Natural killer cell treated with Interleukin-12 subunit alpha and Interleukin-12 subunit beta and Interleukin-15 and Interleukin-18, amount 100 ng/mL, for 72 hours (primary cell): ENCODE measurements at regions not wholly inside any gene's neighbourhood (a gene's known extent, or its start where the extent isn't known, plus 50 kb on each side); places are given as distances from the start of the nearest gene placed in this dataset.
A peak's percentile ranks its signal among the peaks of the same experiment; 100 is the strongest.

Experiments used
- ATAC-seq, 2 donors: fragments of 150-1000 bp; cut with Tn5 transposase in 1 of 2; sonication (Bioruptor Pico), chemical (Tn5 transposase) in 1 of 2; 2 replicates each; pipeline ENCODE4 v1.10.0; 2021
- DNase-seq: peaks from one replicate; pipeline ENCODE4 v3.0.0; 2022; ENCODE audit warnings: low spot score
- H3K27ac Mint-ChIP-seq, 2 donors: 1 replicate in 1 of 2; 2 replicates in 1 of 2; pipeline ENCODE4 v1.8.0; 2022; ENCODE audit warnings: mixed read lengths in 2 of 2, mild to moderate bottlenecking in 1 of 2, moderate library complexity in 1 of 2
- H3K27me3 Mint-ChIP-seq, 2 donors: 1 replicate in 1 of 2; 2 replicates in 1 of 2; pipeline ENCODE4 v1.8.0; 2022; ENCODE audit warnings: mixed read lengths in 2 of 2
- H3K36me3 Mint-ChIP-seq: one replicate; pipeline ENCODE4 v1.8.0; 2022; ENCODE audit warnings: mixed read lengths
- H3K4me1 Mint-ChIP-seq, 2 donors: 1 replicate in 1 of 2; 2 replicates in 1 of 2; pipeline ENCODE4 v1.8.0; 2022; ENCODE audit warnings: low read depth in 2 of 2, mixed read lengths in 2 of 2, mild to moderate bottlenecking in 1 of 2
- H3K4me3 Mint-ChIP-seq: one replicate; pipeline ENCODE4 v1.8.0; 2022; ENCODE audit warnings: mixed read lengths
- H3K9me3 Mint-ChIP-seq: 2 replicates; pipeline ENCODE4 v1.8.0; 2022; ENCODE audit warnings: mixed read lengths

DNA sequence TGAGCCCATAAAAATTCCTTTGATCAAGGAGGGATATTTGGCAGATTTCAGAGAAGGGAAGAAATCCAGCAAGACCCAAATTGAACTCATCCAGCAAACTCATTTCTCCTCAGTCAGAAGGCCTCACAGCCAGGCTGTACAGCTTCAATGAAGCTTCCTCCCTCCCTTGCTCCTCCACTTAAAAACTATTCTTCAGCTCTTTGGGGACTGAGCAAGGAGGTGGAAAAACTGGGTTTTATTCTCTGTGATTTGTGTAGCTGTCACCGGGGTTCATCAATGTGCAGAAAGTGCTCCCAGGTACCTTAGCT is 158.7 kb upstream of the ZNF184 start:
- H3K36me3 Mint-ChIP-seq: peaks cover 5% of the 10 kb centered on the region
- no peaks in the 10 kb centered on the region for H3K9me3 Mint-ChIP-seq
- ATAC-seq (no peak), DNase-seq (no peak)
- peaks cover 37 to 70% of the 10 kb centered on the region in 2 donors for H3K27me3 Mint-ChIP-seq
- peaks cover 0 to 3% of the 10 kb centered on the region in 2 donors for H3K4me1 Mint-ChIP-seq
- no peak overlapping the region for H3K4me3 Mint-ChIP-seq
- peak overlapping the region in 1 of 2 donors; percentile 46 for H3K27ac Mint-ChIP-seq

DNA sequence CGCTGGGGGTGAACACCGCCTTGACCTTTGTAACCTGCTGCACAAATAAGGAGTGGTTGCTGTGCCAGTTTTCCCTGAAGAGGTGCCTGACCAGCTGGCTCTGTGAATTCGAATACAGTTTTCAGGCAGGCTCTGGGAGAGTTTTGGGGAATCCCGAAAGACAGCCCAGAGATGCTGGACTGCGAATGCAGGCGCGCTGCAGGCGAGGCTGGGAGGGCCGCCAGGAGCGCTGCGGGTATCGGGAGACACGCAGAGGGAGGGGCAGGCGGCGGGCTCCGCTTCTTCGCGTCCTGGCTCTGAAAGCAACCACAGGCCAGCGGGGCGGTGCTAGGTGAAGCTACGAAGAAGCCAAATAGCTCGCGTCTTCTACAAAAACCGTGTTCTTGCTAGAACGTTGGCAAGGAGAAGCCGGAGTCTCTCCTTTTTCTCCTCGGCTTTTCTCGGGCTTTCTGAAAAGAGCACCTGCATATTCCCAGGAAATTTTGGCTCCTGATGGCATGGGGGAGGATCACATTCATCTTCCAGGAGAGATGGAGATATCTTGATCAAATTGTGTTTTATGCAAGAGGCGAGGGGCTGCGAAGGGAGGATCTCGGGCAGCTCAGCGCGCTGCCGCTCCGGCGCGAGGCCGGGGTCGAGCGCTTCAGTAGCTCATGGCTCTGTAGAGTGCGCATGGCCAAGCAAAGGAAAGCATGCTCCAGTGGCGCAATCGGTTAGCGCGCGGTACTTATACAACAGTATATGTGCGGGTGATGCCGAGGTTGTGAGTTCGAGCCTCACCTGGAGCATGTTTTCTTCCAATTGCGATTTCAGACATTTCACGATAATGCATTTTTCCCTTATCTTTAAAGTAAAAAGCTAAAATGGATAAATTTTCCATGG is 158.1 kb upstream of the ZNF184 start:
- peaks cover 34 to 64% of the 10 kb centered on the region in 2 donors for H3K27me3 Mint-ChIP-seq
- H3K27ac Mint-ChIP-seq: peak overlapping the region in 1 of 2 donors; percentile 46
- H3K4me3 Mint-ChIP-seq: peak overlapping the region; percentile 73

DNA sequence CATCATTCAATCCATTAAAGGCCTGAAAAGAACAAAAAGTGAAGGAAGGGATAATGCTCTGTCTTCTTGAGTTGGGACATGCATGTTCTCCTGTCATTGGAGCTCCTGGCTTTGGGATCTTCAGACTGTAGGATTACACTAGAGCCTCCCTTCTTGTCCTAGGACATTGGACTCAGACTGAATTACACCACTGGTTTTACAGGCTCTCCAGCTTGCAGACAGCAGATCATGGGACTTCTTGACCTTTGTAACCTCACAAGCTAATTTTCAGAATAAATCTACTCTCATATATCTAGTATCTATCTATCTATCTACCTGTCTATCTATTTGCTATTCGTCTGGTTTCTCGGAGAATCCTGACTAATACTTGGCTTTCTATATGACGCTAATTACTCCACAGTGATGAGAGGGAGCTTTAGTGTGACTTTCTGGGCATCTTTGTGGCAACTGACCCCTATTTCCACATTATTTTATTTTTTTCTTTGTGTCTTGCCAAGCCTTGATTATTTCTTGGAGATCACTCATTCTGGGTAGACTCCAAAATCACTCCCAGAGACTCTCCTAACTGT is 151.9 kb upstream of the ZNF184 start:
- Mint-ChIP-seq H3K9me3 (no peaks in the 10 kb centered on the region), H3K4me3 (no peak overlapping the region), H3K4me1 (no peaks in the 10 kb centered on the region), H3K36me3 (no peaks in the 10 kb centered on the region), H3K27me3 (peaks cover 38 to 56% of the 10 kb centered on the region in 2 donors), H3K27ac (no peak overlapping the region)
- no peak for DNase-seq
- no peak for ATAC-seq

More for the DNA sequence above, 158.1 kb upstream of the ZNF184 start:
- Mint-ChIP-seq H3K9me3 (no peaks in the 10 kb centered on the region), H3K4me1 (peaks cover 0 to 3% of the 10 kb centered on the region in 2 donors), H3K36me3 (peaks cover 5% of the 10 kb centered on the region)
- DNase-seq: no peak
- peak; percentile 62 to 82 for ATAC-seq

DNA sequence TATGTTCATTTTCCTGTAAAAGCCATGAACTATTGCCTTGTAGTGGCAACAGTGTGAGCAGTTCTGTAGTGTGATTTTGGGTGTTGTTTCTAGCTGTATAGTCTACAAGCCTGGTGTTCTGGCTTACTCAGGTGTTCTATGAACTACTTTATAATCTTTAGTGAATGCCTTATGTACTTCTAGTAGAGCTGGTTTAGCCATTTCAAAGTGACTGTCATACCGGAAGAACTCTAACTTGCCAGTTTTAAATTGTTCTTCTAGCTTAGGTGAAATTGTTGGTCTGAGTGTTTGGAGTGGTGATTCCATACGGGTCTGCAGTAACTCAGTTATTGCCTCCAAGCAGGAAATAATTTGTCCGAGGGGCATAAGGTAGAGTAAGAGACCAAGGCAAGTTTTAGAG is 150.2 kb upstream of the ZNF184 start:
- DNase-seq (no peak), ATAC-seq (no peak)
- Mint-ChIP-seq H3K27ac (no peak overlapping the region), H3K27me3 (peaks cover 36 to 59% of the 10 kb centered on the region in 2 donors), H3K4me1 (peaks cover 1 to 2% of the 10 kb centered on the region in 2 donors), H3K36me3 (no peaks in the 10 kb centered on the region), H3K4me3 (no peak overlapping the region), H3K9me3 (no peaks in the 10 kb centered on the region)

DNA sequence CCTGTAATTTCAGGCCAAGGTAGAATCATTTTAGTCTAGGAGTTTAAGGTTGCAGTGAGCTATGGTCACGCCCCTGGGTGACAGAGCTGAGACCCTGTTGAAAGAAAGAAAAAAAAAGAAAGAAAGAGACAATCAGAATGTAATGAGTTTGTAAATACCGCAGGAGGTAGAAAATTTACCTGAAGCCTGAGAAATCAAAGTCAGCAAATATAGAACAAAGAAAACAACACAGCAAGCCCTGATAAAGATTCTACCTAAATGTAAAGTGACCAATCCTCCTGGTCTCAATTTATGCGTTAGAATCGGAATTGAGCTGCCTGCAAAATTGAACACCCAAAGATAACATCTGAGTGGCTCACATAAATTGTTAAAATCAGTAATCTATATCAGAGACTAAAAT is 146.5 kb upstream of the ZNF184 start:
- DNase-seq: no peak
- ATAC-seq: no peak
- Mint-ChIP-seq H3K9me3 (no peaks in the 10 kb centered on the region), H3K27ac (no peak overlapping the region), H3K27me3 (peaks cover 42 to 64% of the 10 kb centered on the region in 2 donors), H3K4me3 (no peak overlapping the region), H3K4me1 (peaks cover 11 to 16% of the 10 kb centered on the region in 2 donors), H3K36me3 (no peaks in the 10 kb centered on the region)

DNA sequence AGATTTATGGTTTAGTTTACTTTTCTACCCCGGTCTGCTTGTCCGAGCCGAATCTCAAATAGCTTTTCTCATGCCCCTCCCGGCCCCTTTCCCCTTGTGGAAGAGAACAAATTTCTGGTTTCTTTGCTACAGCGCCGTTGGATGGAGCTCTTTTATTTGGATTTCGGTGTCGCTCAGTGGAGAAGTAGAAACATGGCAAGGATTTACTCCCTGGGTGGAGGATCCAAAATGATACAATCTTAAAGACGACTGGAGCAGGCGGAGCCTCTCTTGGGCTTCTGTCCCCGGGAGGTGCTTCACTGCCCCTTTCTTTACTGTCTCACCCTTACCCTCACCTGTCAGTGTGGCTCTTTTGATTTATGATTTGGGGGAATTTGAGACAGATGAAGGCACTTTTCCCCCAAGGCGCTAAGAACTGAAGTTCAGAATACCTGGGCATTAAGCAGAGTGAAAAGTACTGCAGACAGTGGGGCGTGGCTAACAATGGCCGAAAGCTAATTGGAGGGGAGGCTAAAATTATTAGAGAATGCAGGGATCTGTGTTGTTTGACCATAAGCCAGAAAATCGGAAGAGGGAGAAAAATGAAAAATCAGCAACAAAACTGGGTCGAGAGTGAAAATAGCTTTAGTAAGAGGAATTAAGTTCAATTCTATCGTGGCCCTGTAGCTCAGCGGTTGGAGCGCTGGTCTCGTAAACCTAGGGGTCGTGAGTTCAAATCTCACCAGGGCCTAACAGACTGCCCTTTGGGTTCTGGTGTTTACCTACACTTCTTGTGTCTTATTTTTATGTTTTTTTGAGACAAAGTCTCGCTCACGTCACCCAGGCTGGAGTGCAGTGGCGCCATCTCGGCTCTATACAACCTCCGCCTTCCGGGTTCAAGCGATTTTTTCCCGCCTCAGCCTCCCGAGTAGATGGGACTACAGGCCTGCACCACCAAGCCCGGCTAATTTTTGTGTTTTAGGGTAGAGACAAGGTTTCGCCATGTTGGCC is 145.1 kb upstream of the ZNF184 start:
- H3K4me3 Mint-ChIP-seq: peak overlapping the region; percentile 40
- no peak for DNase-seq
- H3K27ac Mint-ChIP-seq: peak overlapping the region in 1 of 2 donors; percentile 52
- H3K36me3 Mint-ChIP-seq: no peaks in the 10 kb centered on the region
- peaks cover 11 to 16% of the 10 kb centered on the region in 2 donors for H3K4me1 Mint-ChIP-seq
- peaks cover 38 to 62% of the 10 kb centered on the region in 2 donors for H3K27me3 Mint-ChIP-seq
- H3K9me3 Mint-ChIP-seq: no peaks in the 10 kb centered on the region
- peak in 1 of 2 donors; percentile 49 for ATAC-seq

DNA sequence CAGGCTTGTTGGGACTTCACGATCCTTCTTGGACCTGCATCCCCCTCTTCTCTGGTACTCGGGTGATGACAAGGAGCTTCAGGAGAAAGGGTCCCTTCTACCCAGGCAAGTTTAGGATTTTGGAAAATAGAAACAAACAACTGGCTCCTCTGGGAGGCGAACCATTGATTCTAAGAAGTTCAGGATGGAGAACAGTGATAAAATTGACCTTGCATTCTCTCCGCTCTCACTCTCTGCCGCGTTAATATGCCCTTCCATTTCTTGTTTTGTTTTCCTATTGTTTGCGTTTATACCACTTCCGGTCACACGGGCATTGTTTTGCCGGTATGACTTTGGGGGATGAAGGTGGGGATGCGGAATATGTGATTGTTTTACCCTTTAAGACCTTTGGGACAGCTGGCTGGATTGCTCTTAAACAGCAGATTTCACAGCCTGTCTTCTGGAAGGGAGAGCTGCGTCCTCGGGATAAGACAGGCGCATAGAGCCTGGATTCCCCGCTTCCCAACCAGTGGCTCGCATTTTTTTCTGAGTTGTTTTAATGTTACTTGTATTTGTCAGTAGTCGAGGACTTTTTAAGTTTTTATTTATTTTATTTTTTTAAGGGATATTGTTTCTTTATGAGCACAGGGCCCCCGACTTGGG is 144.3 kb upstream of the ZNF184 start:
- H3K27ac Mint-ChIP-seq: no peak overlapping the region
- DNase-seq: no peak
- ATAC-seq: no peak
- H3K27me3 Mint-ChIP-seq: peaks cover 39 to 55% of the 10 kb centered on the region in 2 donors
- H3K4me3 Mint-ChIP-seq: peak overlapping the region; percentile 40
- no peaks in the 10 kb centered on the region for H3K36me3 Mint-ChIP-seq
- H3K9me3 Mint-ChIP-seq: no peaks in the 10 kb centered on the region
- H3K4me1 Mint-ChIP-seq: peaks cover 11 to 16% of the 10 kb centered on the region in 2 donors

DNA sequence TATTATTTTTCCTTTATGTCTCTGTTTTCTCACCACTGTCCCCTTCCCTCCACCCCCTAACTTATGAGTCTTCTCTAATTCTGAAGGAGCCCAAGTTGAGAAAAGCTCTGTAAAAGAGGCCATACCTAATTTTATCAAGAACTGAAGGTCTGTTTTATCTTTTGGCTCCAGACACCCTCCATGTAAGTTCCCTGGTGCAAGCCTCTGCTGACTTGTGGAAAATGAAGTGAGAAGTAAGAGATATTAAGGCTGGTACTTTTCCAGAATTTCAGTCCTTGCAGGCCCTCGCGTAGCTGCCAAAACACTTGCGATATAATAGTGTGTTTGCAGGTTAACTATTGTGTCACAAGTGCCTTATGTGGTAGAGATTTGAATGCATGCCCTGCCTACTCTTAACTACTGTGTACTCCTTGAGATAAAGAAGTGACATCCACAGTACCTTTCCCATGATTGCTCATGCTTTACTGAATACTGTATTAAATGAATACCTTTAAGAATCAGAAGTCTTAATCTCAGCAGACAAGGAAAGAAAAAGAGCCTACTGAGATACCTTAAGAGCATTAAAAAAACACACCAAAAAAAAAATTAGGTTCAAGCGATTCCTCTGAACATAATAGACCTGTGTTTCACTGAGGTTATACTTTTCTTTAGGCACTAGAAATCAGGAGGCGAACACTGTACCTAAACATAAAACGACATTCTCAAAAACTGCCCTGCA is 143.6 kb upstream of the ZNF184 start:
- no peak for DNase-seq
- no peak overlapping the region for H3K4me3 Mint-ChIP-seq
- peaks cover 34 to 48% of the 10 kb centered on the region in 2 donors for H3K27me3 Mint-ChIP-seq

DNA sequence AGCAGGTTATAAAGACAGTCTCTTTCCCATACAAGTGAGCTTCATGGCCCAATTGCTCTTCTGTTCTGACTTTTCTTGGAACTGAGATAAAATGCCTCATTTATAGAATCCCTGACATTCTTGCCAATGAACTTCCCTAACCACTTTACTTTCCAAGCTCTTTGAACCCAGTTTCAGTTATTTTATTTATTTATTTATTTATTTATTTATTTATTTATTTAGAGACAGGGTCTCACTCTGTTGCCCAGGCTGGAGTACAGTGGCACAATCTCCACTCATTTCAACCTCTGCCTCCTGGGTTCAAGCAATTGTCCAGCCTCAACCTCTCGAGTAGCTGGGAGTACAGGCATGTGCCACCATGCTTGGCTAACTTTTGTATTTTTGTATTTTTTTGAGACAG is 138.5 kb upstream of the ZNF184 start:
- ATAC-seq (no peak), DNase-seq (no peak)
- H3K4me3 Mint-ChIP-seq: no peak overlapping the region
- H3K4me1 Mint-ChIP-seq: no peaks in the 10 kb centered on the region
- H3K36me3 Mint-ChIP-seq: no peaks in the 10 kb centered on the region
- H3K9me3 Mint-ChIP-seq: no peaks in the 10 kb centered on the region
- peaks cover 15 to 34% of the 10 kb centered on the region in 2 donors for H3K27me3 Mint-ChIP-seq
- H3K27ac Mint-ChIP-seq: no peak overlapping the region

More for the DNA sequence above, 143.6 kb upstream of the ZNF184 start:
- H3K27ac Mint-ChIP-seq: no peak overlapping the region
- H3K36me3 Mint-ChIP-seq: no peaks in the 10 kb centered on the region
- H3K4me1 Mint-ChIP-seq: peaks cover 11 to 16% of the 10 kb centered on the region in 2 donors
- ATAC-seq: no peak
- H3K9me3 Mint-ChIP-seq: no peaks in the 10 kb centered on the region

DNA sequence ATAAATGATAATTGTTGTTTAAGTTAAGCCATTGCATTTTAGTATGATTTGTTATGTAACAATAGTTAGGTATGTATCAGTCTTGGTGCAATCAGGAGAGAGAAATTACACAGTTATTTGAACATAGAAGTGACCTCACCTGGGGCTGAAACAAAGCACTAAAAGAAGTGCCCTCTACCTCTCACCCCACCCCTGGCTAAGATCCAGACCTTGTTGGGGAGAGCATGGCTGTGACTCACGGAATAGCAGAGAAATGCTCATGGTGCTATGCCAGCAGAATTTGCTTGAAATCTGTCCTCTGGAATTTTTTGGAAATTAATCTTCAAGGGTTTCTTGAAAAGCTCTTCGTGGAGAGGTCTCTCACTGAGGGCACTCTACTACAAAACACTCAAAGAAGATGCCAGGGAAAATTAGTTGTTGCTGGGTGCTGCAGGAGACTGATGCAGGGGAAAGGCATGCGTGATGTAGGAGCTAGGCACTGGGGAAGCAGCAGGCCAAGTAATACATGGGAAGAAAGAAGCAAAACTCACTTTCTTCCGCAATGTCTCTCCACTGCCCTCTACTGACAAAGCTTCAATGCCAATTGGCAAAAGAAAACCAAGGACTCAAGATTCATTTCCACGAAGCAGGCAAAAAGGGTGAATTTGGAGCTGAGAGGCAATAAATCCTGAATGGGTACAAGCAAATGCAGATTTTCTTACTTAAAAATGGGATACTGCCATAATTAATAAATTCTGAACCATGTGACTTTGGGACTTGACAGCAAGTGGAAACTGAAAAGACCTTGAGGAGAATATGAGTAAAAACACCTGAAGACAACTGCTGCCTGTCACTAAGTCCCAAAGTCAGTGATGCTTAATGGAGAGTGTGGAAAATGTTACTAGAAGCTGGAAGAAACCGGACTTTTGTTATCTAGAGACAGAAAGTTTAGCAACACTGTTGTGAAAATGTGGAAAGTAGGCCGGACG is 136.3 kb upstream of the ZNF184 start:
- no peak overlapping the region for H3K4me3 Mint-ChIP-seq
- ATAC-seq (no peak), DNase-seq (no peak)

DNA sequence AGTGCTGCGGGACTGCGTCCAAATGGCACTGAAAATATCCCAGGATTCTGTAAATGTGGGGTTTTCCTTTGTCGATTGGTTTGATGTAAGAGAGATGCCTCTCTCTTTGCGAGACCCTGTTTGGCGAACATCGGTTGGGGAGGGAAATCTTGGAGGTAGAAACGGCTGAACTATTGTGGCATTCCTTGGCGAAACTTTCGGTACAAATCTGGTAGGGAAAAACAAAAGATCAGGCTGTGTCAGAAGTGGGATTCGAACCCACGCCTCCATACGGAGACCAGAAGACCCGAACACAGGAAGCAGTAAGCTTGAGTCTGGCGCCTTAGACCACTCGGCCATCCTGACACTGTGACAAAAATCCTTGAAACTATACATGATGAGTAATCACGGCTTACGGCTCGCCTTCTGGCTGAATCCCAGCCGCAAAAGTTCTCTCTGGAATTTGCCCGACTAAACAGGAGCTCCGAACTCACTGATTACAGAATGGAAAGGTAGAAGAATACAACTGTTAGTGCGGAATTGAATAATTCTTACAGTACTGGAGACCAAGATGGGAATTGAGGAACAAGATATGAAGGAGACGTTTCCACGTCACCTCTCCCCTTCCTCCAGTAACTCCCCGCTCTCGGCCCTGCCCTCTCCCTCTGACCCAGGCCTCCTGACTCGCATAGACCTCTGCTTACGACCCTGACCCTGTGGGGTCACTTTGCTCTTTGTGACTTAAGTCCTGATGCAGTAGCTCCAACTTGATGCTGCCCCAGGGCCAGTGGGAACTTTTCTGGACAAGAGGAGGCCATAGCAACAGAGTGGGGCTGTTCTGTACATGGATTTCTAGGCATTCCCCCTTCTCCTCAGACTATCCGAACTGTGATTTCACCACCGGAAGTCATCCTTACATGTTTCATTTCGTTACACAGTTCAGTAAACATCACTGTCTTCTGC is 132.8 kb upstream of the ZNF184 start:
- DNase-seq (no peak), ATAC-seq (no peak)
- H3K27me3 Mint-ChIP-seq: peaks cover 35 to 59% of the 10 kb centered on the region in 2 donors
- no peaks in the 10 kb centered on the region for H3K9me3 Mint-ChIP-seq
- H3K4me1 Mint-ChIP-seq: peaks cover 4 to 13% of the 10 kb centered on the region in 2 donors
- peaks cover 14% of the 10 kb centered on the region for H3K36me3 Mint-ChIP-seq
- H3K27ac Mint-ChIP-seq: peak overlapping the region in 1 of 2 donors; percentile 56
- H3K4me3 Mint-ChIP-seq: no peak overlapping the region

More for the DNA sequence above, 136.3 kb upstream of the ZNF184 start:
- no peak overlapping the region for H3K27ac Mint-ChIP-seq
- H3K36me3 Mint-ChIP-seq: no peaks in the 10 kb centered on the region
- H3K4me1 Mint-ChIP-seq: peaks cover 0 to 4% of the 10 kb centered on the region in 2 donors
- peaks cover 31 to 51% of the 10 kb centered on the region in 2 donors for H3K27me3 Mint-ChIP-seq
- no peaks in the 10 kb centered on the region for H3K9me3 Mint-ChIP-seq
